NCI-H526 treated with DMSO at 0.1 percent for 48 hours (cell line): ENCODE measurements at regions not wholly inside any gene's neighbourhood (a gene's known extent, or its start where the extent isn't known, plus 50 kb on each side); places are given as distances from the start of the nearest gene placed in this dataset.
A peak's percentile ranks its signal among the peaks of the same experiment; 100 is the strongest.
"Not testable (repeated sequence)": the region's sequence is repeated elsewhere in the genome, so short reads cannot be mapped to it uniquely, and the experiment has no call there.

Source experiments
- DNase-seq: peaks from one replicate; lab custom pipeline; 2025; lab: John Stamatoyannopoulos, UW

DNA sequence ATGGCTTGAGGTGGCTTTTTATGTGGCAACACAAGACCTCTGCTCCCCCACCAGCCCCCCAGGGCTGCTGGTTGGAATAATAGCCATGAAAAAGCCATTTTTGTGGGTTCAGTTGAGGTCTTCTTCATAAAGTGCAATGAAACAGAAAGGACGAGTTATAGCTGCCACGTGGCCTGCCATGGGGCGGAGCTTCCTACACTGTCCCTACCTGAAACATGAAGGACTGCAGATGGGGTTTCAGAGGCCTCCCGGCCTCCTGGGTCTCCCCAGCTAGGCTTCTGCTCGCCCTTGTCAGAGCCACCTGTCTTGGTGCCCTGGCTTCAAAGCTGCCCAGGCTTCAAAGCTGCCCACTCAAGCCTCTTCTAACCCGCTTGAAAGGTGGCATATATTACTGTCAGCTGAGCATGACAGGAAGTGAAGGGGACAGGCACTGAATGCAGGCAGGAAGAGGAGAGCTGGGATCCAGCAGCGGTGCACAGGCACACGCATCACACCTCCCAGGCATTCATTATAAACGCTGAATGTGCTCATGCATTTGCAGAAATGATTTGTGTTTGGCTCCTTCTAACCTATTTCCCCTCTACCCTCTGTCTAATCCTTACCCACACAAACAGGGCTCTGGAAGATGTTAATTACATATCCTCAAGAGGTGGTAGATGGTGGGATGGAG, 245.9 kb upstream of the PODXL start:
- no peak for DNase-seq

- DNase-seq, result no peak
These were observed 244.1 kb upstream of the PODXL start for GRCh38 chr7:131800531-131800930.

- DNase-seq, result no peak
These were observed 243.6 kb upstream of the PODXL start for GRCh38 chr7:131800008-131800407.

- DNase-seq, result no peak
These were observed 241.4 kb upstream of the PODXL start for GRCh38 chr7:131797841-131798240.

- DNase-seq, result no peak
These were observed 239.0 kb upstream of the PODXL start for GRCh38 chr7:131795400-131795799.

- no peak for DNase-seq
These were observed 235.9 kb upstream of the PODXL start for GRCh38 chr7:131792311-131792710.

DNA sequence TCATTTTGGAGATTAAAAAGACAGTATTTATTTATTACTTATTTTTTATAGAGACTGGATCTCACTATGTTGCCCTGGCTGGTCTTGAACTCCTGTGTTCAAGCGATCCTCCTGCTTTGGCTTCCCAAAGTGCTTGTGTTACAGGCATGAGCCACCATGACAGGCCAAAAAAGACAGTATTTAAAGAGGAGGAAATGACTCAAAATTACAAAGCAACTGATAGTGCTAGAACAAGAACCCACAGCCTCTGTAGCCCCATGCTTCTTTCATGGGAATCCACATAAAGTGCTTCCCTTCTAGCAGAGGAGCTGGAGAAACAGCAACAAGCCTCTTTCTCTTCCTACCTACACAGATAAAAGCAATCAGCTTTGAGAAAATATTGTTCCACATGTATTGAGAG, 230.7 kb upstream of the PODXL start:
- DNase-seq, result no peak

DNA sequence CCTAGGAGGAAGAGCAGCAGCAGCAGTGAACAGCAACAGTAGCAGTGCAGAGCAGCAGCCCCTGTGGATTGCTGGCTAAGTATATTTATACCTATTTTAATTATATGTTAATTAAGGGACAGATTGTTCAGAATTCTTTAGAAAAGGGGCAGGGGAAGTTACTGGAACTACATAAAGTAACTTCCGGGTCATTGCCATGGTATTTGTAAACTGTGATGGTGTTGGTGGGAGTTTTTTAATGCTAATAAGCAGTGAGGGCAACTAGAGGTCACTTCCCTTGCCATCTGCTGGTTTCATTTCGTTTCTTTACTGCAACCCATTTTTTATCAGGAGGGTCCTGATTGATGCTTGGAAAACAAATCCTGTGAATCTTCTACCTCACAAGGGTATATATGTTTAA, 229.8 kb upstream of the PODXL start:
- DNase-seq, result no peak

- DNase-seq, result no peak
These were observed 222.2 kb upstream of the PODXL start for GRCh38 chr7:131778601-131779000.

GRCh38 chr7:131774419-131775220, 218.2 kb upstream of the PODXL start:
- DNase-seq, result no peak

DNA sequence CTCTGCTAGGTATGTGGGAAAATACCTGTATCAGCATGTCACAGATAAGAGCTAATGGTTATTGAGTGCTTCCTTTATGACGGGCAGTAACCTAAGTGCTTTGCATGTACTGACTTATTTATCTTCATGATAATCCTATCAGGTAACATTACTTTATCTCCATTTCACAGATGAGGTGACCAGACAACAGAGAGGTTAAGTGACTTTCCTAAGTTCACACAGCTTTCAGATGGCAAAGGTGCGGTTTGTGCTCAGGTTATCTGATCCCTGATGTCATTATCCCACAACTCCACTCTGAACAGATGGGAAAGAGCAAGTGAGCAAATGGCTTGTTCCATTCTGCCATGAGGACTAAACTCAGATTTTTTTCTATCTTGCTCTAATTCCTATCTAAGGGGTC, 217.0 kb upstream of the PODXL start:
- DNase-seq, result no peak

GRCh38 chr7:131769241-131769640, 212.8 kb upstream of the PODXL start:
- no peak for DNase-seq

DNA sequence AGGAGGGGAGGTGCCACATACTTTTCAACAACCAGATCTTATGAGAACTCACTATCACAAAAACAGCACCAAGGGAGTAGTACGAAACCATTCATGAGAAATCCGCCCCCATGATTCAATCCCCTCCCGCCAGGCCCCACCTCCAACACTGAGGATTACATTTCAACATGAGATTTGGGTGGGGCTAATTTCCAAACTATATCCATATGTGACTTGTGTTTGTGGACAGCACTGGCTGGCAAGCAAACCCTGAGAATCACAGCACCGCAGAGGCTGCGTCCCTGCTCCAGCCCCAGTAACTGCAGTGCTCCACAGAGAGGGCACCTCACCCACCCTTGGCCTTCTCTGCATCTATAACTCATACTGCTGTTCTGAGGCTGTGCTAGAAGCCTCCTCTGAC, 211.2 kb upstream of the PODXL start:
- no peak for DNase-seq

DNA sequence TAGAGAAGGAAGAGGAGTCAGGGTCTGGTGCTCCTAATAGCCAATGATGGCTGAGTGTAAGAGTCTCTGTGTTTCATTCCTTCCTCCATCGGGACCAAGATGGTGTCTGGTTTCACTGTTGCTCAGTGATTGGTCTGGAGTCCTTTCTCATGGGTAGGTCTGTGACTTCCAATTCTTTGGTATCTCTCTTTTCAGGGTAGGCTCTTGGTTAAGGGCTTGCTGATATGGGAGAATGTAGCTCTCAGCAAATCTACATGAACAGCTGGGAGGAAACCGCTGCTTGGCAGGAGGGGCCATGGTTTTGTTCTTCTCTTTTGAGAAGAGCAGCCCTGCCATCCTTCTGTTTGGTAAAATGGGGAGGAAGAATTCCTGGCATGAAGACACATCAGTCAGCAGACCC, 209.1 kb upstream of the PODXL start:
- DNase-seq, result no peak

DNA sequence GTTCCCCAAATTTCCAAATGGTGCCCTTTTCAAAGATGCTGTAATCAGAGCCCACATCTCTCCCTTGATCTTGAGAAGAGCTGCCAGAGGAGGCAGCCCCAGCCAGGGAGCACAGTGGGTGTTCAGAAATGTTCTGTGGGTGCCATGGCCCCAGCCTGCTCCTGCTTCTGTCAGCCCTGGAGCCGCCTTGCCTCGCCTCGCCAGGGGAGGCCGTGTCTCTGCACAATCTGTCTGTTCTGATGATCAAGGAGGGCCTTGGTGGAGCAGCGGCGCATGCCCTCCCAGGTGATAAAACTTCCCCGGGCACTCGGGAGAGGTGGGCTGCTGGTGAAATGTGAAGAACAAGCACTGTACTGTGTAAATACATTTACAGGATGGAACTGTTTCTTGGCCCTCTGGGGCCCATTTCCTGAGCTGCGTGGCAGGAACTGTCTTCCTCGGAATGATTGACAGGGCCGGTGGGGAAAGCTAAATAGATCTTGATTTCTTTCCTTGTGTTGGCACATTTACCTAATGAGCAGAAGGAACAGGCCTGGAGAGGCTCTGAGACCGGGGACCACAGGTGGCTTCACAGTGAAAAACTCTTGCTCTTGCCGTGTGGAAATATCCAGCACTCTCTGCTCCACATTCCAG, 207.8 kb upstream of the PODXL start:
- DNase-seq, result no peak

DNA sequence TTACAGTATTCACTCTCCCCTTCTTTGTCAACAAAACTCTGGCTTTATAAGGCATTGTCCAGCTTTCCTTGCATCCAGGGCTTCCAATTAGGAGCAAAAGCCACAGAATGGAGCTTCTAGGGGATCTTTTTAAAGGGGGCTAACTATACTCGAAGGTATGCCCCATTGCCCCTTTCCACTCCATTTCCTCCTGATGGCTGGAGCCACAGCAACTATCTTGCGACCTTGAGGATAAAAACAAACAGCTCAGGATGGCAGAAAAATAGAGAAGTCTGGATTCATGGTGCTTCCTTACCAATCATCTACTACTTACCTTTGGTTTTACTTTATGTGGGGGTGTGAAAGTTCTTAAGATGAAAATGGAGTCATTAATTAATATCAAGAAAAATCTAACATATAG, 206.3 kb upstream of the PODXL start:
- no peak for DNase-seq

- DNase-seq, result not testable (repeated sequence)
These were observed 199.4 kb upstream of the PODXL start for GRCh38 chr7:131755801-131756200.

DNA sequence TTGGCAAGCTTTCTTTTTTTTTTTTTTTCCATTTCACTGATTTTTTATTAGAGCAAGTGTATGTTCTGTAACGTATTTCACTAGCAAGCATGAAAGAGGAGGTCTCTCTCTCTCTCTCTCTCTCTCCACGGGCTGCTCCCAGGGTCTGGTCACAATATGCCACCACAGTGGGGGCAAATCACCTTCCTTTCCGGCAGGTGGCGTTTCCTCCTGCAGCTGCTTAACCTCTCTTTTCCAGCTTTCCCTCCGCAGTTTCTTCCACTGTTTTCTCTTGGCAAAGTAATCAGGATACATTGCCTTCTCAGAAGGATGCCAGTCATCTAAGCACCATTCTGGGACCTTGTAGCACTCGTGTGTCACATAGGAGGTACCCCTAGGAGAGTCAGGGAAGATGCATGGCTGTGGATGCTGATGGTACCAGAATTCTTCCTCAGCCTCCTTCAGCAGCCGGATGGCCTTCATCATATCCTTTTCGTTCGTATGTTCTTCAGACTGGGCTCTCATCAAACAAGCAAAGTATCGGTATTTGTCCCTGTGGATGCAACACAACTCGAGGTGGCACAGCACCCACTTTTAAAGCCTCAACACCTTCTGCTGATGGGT, 197.3 kb upstream of the PODXL start:
- peak; percentile 6 for DNase-seq

DNA sequence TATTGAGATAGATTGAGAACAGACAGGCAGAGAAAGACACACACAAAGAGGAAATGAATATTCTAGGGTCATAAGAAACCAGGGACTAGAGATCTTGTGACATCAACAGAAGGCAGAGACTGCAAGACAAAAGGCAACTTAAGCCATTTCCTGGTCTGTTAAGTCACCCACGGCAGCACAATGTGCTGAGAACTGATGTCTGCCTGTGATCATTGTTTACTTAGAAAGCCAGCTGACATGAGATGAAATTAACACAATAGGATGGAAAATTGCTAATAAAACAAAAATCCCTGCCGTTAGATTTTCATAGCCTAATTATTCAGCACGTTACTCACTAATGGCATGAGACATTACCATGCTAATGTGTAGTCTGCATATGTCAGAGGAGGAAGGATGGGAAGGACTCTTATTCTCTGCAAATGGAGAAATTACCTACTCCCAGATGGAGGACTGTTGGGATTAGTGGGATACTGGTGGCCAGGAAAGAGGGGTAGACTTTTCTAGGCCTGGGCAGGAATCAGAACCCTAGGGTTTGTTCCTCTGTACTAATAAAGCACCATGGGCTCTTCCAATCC, 191.3 kb upstream of the PODXL start:
- no peak for DNase-seq

DNA sequence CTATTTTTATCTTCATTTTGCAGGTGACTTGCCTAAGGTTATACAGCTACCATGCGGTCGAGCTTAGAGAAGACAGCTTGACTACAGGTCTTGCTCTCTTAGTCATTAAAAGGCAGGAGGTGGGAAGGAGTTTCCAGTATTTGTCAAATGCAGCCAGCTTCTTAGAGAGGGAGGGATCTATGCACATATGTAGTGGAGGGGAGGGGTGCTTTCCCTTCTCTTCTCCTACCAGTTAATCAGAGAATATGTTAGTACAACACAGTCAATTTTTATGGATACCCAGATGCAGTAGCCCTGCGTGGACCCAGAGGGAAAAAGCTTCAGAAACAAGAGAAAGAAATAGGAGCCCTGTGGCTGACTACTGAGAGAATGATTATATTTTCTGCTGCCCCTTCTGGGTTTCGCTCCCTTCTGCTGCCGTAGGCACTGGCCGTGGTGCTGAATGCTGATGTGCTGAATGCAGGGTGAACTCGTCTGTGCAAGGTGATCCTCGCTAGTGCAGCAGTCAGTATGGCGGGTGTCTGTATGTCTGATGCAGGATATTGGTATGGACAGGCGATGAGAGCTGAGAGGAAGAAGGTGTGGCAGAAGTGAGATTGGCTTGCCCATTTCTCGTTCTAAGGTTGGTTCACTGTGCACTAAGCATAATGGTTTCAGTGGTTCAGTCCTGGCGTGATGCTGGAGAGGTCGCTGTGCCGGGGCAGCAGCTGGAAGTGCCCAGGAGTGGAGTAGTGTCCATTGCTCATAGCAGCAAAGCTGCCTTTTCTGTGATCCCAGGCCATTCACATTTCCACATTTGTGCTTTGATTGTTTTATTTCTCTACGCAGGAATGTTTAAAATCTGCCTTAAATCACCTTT, 189.2 kb upstream of the PODXL start:
- no peak for DNase-seq

- no peak for DNase-seq
These were observed 185.0 kb upstream of the PODXL start for GRCh38 chr7:131741446-131741845.
